ENCODE measurements at regions not wholly inside any gene's neighbourhood (a gene's known extent, or its start where the extent isn't known, plus 50 kb on each side); places are given as distances from the start of the nearest gene placed in this dataset.

- TF ChIP-seq ZNF138 (CRISPR knock-in tag; conservative IDR thresholded peaks at IDR 0.05) (no peak), NR1H2 (CRISPR knock-in tag; IDR thresholded peaks at IDR 0.05) (no peak), IRF2 (CRISPR knock-in tag; IDR thresholded peaks at IDR 0.05; ENCODE audit: borderline replicate concordance, low read depth) (no peak), ATF1 (CRISPR knock-in tag; IDR thresholded peaks at IDR 0.05) (no peak), ETV6 (CRISPR knock-in tag; IDR thresholded peaks at IDR 0.05) (no peak), CTCF (IDR thresholded peaks at IDR 0.05) (no peak), TEAD1 (CRISPR knock-in tag; IDR thresholded peaks at IDR 0.05) (no peak), NFE2L1 (CRISPR knock-in tag; IDR thresholded peaks at IDR 0.05) (no peak), NR2C2 (CRISPR knock-in tag; IDR thresholded peaks at IDR 0.05) (no peak)
- TF ChIP-seq, protein P1, sequence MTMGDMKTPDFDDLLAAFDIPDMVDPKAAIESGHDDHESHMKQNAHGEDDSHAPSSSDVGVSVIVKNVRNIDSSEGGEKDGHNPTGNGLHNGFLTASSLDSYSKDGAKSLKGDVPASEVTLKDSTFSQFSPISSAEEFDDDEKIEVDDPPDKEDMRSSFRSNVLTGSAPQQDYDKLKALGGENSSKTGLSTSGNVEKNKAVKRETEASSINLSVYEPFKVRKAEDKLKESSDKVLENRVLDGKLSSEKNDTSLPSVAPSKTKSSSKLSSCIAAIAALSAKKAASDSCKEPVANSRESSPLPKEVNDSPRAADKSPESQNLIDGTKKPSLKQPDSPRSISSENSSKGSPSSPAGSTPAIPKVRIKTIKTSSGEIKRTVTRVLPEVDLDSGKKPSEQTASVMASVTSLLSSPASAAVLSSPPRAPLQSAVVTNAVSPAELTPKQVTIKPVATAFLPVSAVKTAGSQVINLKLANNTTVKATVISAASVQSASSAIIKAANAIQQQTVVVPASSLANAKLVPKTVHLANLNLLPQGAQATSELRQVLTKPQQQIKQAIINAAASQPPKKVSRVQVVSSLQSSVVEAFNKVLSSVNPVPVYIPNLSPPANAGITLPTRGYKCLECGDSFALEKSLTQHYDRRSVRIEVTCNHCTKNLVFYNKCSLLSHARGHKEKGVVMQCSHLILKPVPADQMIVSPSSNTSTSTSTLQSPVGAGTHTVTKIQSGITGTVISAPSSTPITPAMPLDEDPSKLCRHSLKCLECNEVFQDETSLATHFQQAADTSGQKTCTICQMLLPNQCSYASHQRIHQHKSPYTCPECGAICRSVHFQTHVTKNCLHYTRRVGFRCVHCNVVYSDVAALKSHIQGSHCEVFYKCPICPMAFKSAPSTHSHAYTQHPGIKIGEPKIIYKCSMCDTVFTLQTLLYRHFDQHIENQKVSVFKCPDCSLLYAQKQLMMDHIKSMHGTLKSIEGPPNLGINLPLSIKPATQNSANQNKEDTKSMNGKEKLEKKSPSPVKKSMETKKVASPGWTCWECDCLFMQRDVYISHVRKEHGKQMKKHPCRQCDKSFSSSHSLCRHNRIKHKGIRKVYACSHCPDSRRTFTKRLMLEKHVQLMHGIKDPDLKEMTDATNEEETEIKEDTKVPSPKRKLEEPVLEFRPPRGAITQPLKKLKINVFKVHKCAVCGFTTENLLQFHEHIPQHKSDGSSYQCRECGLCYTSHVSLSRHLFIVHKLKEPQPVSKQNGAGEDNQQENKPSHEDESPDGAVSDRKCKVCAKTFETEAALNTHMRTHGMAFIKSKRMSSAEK (CRISPR knock-in tag; IDR thresholded peaks at IDR 0.05; ENCODE audit: borderline replicate concordance), result no peak
These were observed 212.4 kb upstream of the GALNT2 start (continued) for GRCh38 chr1:229854620-229855019.

GRCh38 chr1:229856009-229856650, 210.9 kb upstream of the GALNT2 start:
- DNase-seq (ENCODE audit: low spot score), result no peak
- POLR2A ChIA-PET, result no interaction called here
- no peaks in the 10 kb centered on the region for H3K27me3 Mint-ChIP-seq (ENCODE audit: low read depth)
- TF ChIP-seq USF2 (CRISPR knock-in tag; IDR thresholded peaks at IDR 0.05), result no peak
- no peak for TF ChIP-seq ZNF138 (CRISPR knock-in tag; conservative IDR thresholded peaks at IDR 0.05)
- TF ChIP-seq USF1 (CRISPR knock-in tag; IDR thresholded peaks at IDR 0.05), result no peak
- TF ChIP-seq, protein P1 (CRISPR knock-in tag; IDR thresholded peaks at IDR 0.05; ENCODE audit: borderline replicate concordance), result no peak
- TF ChIP-seq ATF1 (CRISPR knock-in tag; IDR thresholded peaks at IDR 0.05), result no peak
- no peak for TF ChIP-seq MLX (CRISPR knock-in tag; IDR thresholded peaks at IDR 0.05)
- TF ChIP-seq MAX (CRISPR knock-in tag; IDR thresholded peaks at IDR 0.05), result no peak
- TF ChIP-seq NFATC4 (CRISPR knock-in tag; IDR thresholded peaks at IDR 0.05), result no peak
- no peak for TF ChIP-seq IRF1 (CRISPR knock-in tag; IDR thresholded peaks at IDR 0.05)
- TF ChIP-seq, protein P2, sequence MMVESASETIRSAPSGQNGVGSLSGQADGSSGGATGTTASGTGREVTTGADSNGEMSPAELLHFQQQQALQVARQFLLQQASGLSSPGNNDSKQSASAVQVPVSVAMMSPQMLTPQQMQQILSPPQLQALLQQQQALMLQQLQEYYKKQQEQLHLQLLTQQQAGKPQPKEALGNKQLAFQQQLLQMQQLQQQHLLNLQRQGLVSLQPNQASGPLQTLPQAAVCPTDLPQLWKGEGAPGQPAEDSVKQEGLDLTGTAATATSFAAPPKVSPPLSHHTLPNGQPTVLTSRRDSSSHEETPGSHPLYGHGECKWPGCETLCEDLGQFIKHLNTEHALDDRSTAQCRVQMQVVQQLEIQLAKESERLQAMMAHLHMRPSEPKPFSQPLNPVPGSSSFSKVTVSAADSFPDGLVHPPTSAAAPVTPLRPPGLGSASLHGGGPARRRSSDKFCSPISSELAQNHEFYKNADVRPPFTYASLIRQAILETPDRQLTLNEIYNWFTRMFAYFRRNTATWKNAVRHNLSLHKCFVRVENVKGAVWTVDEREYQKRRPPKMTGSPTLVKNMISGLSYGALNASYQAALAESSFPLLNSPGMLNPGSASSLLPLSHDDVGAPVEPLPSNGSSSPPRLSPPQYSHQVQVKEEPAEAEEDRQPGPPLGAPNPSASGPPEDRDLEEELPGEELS (CRISPR knock-in tag; IDR thresholded peaks at IDR 0.05), result no peak
- no peak for TF ChIP-seq TP53 (CRISPR knock-in tag; IDR thresholded peaks at IDR 0.05)
- no peak overlapping the region for H3K4me3 Mint-ChIP-seq
- no peak overlapping the region for H3K27ac Mint-ChIP-seq
- CTCF ChIA-PET, result interaction anchor here (0.7 kb wide), 1 partner anchor 195 kb away, joined by 3 read pairs; no protein-coding TSS in a partner anchor
- H3K4me1 Mint-ChIP-seq, result peaks cover 3% of the 10 kb centered on the region
- no peaks in the 10 kb centered on the region for H3K36me3 Mint-ChIP-seq
- ATAC-seq, result peak; percentile 74
- H3K9me3 Mint-ChIP-seq, result no peaks in the 10 kb centered on the region
